Neuronal stem cell (in vitro differentiated cells): ENCODE measurements at regions not wholly inside any gene's neighbourhood (a gene's known extent, or its start where the extent isn't known, plus 50 kb on each side); places are given as distances from the start of the nearest gene placed in this dataset.

Experiments used
- DNase-seq: peaks from one replicate; pipeline ENCODE4 v3.0.0-alpha.2; 2013; ENCODE audit warnings: low spot score
- H2AFZ ChIP-seq: one replicate; pipeline ENCODE4 v1.6.1; 2013; ENCODE audit warnings: mild to moderate bottlenecking, low read length, inconsistent platforms
- H2AK5ac ChIP-seq: 2 replicates; pipeline ENCODE4 v1.6.1; 2013; ENCODE audit warnings: low read depth, mild to moderate bottlenecking, inconsistent platforms, low read length, moderate library complexity, mixed read lengths
- H2BK120ac ChIP-seq: 2 replicates; pipeline ENCODE4 v1.6.1; 2013; ENCODE audit warnings: low read depth, mild to moderate bottlenecking, inconsistent platforms, low read length, moderate library complexity, mixed read lengths
- H2BK12ac ChIP-seq: one replicate; pipeline ENCODE4 v1.6.1; 2013; ENCODE audit warnings: low read length, inconsistent platforms
- H2BK15ac ChIP-seq: 2 replicates; pipeline ENCODE4 v1.6.1; 2013; ENCODE audit warnings: mild to moderate bottlenecking, low read length, inconsistent platforms, mixed read lengths
- H2BK5ac ChIP-seq: one replicate; pipeline ENCODE4 v1.6.1; 2013; ENCODE audit warnings: inconsistent platforms, mild to moderate bottlenecking, low read length, moderate library complexity
- H3K14ac ChIP-seq: one replicate; pipeline ENCODE4 v1.6.1; 2013; ENCODE audit warnings: low read length, inconsistent platforms
- H3K18ac ChIP-seq: 2 replicates; pipeline ENCODE4 v1.6.1; 2013; ENCODE audit warnings: low read length, inconsistent platforms
- H3K23ac ChIP-seq: 2 replicates; pipeline ENCODE4 v1.6.1; 2013; ENCODE audit warnings: low read depth, mild to moderate bottlenecking, mixed read lengths, low read length, inconsistent platforms; ENCODE audit not compliant: poor library complexity
- H3K27ac ChIP-seq: replicated peaks from 3 replicates; pipeline ENCODE4 v1.5.1; 2013; ENCODE audit warnings: low read length, inconsistent platforms
- H3K27me3 ChIP-seq, 3 experiments: 2 replicates each; pipeline ENCODE4 v1.6.1; 2013; ENCODE audit warnings: low read length in 3 of 3, mild to moderate bottlenecking in 2 of 3, inconsistent platforms in 1 of 3, low read depth in 1 of 3, mixed read lengths in 1 of 3, moderate library complexity in 1 of 3; ENCODE audit not compliant: control insufficient read depth in 3 of 3, insufficient read depth in 3 of 3
- H3K36me3 ChIP-seq, 2 donors: replicated peaks in 1 of 2; 2 replicates each; pipeline ENCODE4 v1.6.1; 2013; ENCODE audit warnings: low read length in 2 of 2; ENCODE audit not compliant: control insufficient read depth in 2 of 2, insufficient read depth in 2 of 2
- H3K4ac ChIP-seq: 2 replicates; pipeline ENCODE4 v1.6.1; 2013; ENCODE audit warnings: inconsistent platforms, mild to moderate bottlenecking, low read length, moderate library complexity
- H3K4me1 ChIP-seq, 2 donors: 1 replicate in 1 of 2; 2 replicates in 1 of 2; pipeline ENCODE4 v1.6.1; 2013; ENCODE audit warnings: low read length in 2 of 2, low read depth in 1 of 2; ENCODE audit not compliant: control insufficient read depth in 2 of 2, insufficient read depth in 1 of 2
- H3K4me2 ChIP-seq: one replicate; pipeline ENCODE4 v1.6.1; 2013; ENCODE audit warnings: mild to moderate bottlenecking, low read length, inconsistent platforms; ENCODE audit not compliant: insufficient read depth, poor library complexity, severe bottlenecking
- H3K4me3 ChIP-seq, 2 donors: 2 replicates each; pipeline ENCODE4 v1.5.1; 2013; ENCODE audit warnings: low read length in 2 of 2, mild to moderate bottlenecking in 2 of 2, inconsistent platforms in 1 of 2, moderate library complexity in 1 of 2
- H3K79me1 ChIP-seq: one replicate; pipeline ENCODE4 v1.6.1; 2013; ENCODE audit warnings: low read depth, mild to moderate bottlenecking, inconsistent platforms, low read length, moderate library complexity
- H3K9ac ChIP-seq: one replicate; pipeline ENCODE4 v1.6.1; 2013; ENCODE audit warnings: mild to moderate bottlenecking, low read depth, low read length, inconsistent platforms; ENCODE audit not compliant: poor library complexity
- H3K9me3 ChIP-seq, 2 donors: replicated peaks in 1 of 2; 2 replicates each; pipeline versions ENCODE3 to v1.6.1; 2013; ENCODE audit warnings: low read length in 2 of 2, mild to moderate bottlenecking in 2 of 2, inconsistent platforms in 1 of 2, low read depth in 1 of 2, mixed read lengths in 1 of 2, moderate library complexity in 1 of 2; ENCODE audit not compliant: control insufficient read depth in 2 of 2, insufficient read depth in 1 of 2
- H4K8ac ChIP-seq: one replicate; pipeline ENCODE4 v1.6.1; 2013; ENCODE audit warnings: low read depth, mild to moderate bottlenecking, inconsistent platforms, low read length, moderate library complexity
- H4K91ac ChIP-seq: one replicate; pipeline ENCODE4 v1.6.1; 2013; ENCODE audit warnings: low read length, low read depth, mild to moderate bottlenecking, inconsistent platforms; ENCODE audit not compliant: poor library complexity
- WGBS, 2 donors: extraction: QIAGEN DNeasy Blood & Tissue Kit; methylation state at CpG; one replicate each; pipeline ENCODE4 v1.1.7; 2013; ENCODE audit warnings: missing lambda C conversion rate in 2 of 2, mixed read lengths in 1 of 2; ENCODE audit not compliant: insufficient read length in 2 of 2, insufficient replicate concordance in 1 of 2; ENCODE audit errors: extremely low coverage in 2 of 2; 5-methylcytosine and 5-hydroxymethylcytosine counted together

- no peak overlapping the region for H3K14ac ChIP-seq
- H3K79me1 ChIP-seq, result no peaks in the 10 kb centered on the region
- no peak overlapping the region for H3K9ac ChIP-seq
- H2BK15ac ChIP-seq, result no peak overlapping the region
- H2BK120ac ChIP-seq, result no peak overlapping the region
- H3K27me3 ChIP-seq, result no peaks in the 10 kb centered on the region
- H2BK5ac ChIP-seq, result no peak overlapping the region
- H3K9me3 ChIP-seq, result no peaks in the 10 kb centered on the region
- H3K4me2 ChIP-seq, result no peak overlapping the region
- no peak overlapping the region for H3K18ac ChIP-seq
- no peak for DNase-seq
- no peak overlapping the region for H3K27ac ChIP-seq
- H4K91ac ChIP-seq, result no peak overlapping the region
- no peak overlapping the region for H2BK12ac ChIP-seq
- H3K36me3 ChIP-seq, result no peaks in the 10 kb centered on the region
- H3K4me3 ChIP-seq, result no peak overlapping the region
- H2AFZ ChIP-seq, result no peak overlapping the region
- H3K4me1 ChIP-seq, result no peaks in the 10 kb centered on the region
- H2AK5ac ChIP-seq, result no peak overlapping the region
- no peak overlapping the region for H3K23ac ChIP-seq
- no CpG with 5 or more reads among the region's 4 CpGs for WGBS, 2 donors
- no peak overlapping the region for H4K8ac ChIP-seq
- H3K4ac ChIP-seq, result no peak overlapping the region
Measured at GRCh38 chr1:112141923-112142322, 152.5 kb upstream of the KCND3 start.

DNA sequence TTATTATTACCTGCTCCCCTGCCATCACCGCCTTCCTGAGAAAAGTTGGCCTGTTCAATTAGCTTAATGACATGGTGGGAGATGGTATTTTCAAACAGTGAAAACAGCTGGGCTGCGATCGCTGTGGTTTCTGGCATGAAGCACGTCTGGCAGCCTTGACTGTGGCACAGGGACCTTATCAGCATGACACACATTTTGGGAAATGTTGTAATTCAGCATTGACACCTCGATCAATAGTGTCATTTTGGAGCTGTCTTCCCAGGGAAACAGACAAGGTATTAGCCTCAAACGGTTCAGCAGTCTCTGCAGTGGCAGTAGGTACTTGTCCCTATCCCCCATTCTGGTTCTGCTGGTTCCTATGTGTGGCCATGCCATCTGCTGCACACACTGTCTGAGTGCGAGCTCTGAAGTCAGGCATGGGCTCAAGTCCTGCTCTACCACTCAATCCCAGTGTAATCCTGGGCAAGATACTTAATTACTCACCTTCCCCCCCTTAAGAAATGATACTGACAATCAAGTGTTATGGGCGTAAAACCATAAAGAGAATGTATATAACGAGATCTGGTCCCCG is 154.5 kb upstream of the KCND3 start:
- Histone ChIP-seq H3K23ac (no peak overlapping the region), H3K27ac (no peak overlapping the region), H2BK12ac (no peak overlapping the region), H3K4me1 (no peaks in the 10 kb centered on the region), H3K18ac (no peak overlapping the region), H4K91ac (no peak overlapping the region), H3K79me1 (no peaks in the 10 kb centered on the region), H4K8ac (no peak overlapping the region), H2BK5ac (no peak overlapping the region), H3K9me3 (no peaks in the 10 kb centered on the region), H2BK120ac (no peak overlapping the region), H3K36me3 (no peaks in the 10 kb centered on the region), H3K4me2 (no peak overlapping the region), H3K4me3 (no peak overlapping the region), H2AK5ac (no peak overlapping the region), H2BK15ac (no peak overlapping the region), H3K14ac (no peak overlapping the region), H3K4ac (no peak overlapping the region), H3K27me3 (no peaks in the 10 kb centered on the region), H3K9ac (no peak overlapping the region), H2AFZ (no peak overlapping the region)
- WGBS, 2 donors, result no CpG with 5 or more reads among the region's 10 CpGs
- no peak for DNase-seq

- Histone ChIP-seq H3K4me1 (no peaks in the 10 kb centered on the region), H2BK15ac (no peak overlapping the region), H3K4ac (no peak overlapping the region), H3K4me3 (no peak overlapping the region), H3K79me1 (no peaks in the 10 kb centered on the region), H3K9me3 (peaks cover 0 to 2% of the 10 kb centered on the region in 2 donors), H3K23ac (no peak overlapping the region), H2AK5ac (no peak overlapping the region), H3K36me3 (no peaks in the 10 kb centered on the region), H3K27ac (no peak overlapping the region), H3K18ac (no peak overlapping the region), H3K9ac (no peak overlapping the region), H2AFZ (no peak overlapping the region), H4K91ac (no peak overlapping the region), H2BK12ac (no peak overlapping the region), H2BK120ac (no peak overlapping the region), H3K4me2 (no peak overlapping the region), H3K27me3 (no peaks in the 10 kb centered on the region), H2BK5ac (no peak overlapping the region), H4K8ac (no peak overlapping the region), H3K14ac (no peak overlapping the region)
- DNase-seq, result no peak
- WGBS, 2 donors, result no CpG with 5 or more reads among the region's 4 CpGs
Measured at GRCh38 chr1:112144733-112145426, 155.4 kb upstream of the KCND3 start.

GRCh38 chr1:112146201-112146715 is 156.8 kb upstream of the KCND3 start:
- no peaks in the 10 kb centered on the region for H3K79me1 ChIP-seq
- no peak overlapping the region for H2BK12ac ChIP-seq
- H2AK5ac ChIP-seq, result no peak overlapping the region
- no peak for DNase-seq
- no peak overlapping the region for H3K4me2 ChIP-seq
- no peak overlapping the region for H3K4me3 ChIP-seq
- no peak overlapping the region for H2AFZ ChIP-seq
- no peak overlapping the region for H2BK120ac ChIP-seq
- H3K14ac ChIP-seq, result no peak overlapping the region
- no peak overlapping the region for H3K9ac ChIP-seq
- no peak overlapping the region for H3K27ac ChIP-seq
- H3K36me3 ChIP-seq, result no peaks in the 10 kb centered on the region
- H3K9me3 ChIP-seq, result peaks cover 0 to 2% of the 10 kb centered on the region in 2 donors
- H3K18ac ChIP-seq, result no peak overlapping the region
- H3K4me1 ChIP-seq, result no peaks in the 10 kb centered on the region
- no peak overlapping the region for H3K4ac ChIP-seq
- no peak overlapping the region for H4K8ac ChIP-seq
- H4K91ac ChIP-seq, result no peak overlapping the region
- no peaks in the 10 kb centered on the region for H3K27me3 ChIP-seq
- no peak overlapping the region for H2BK15ac ChIP-seq
- no peak overlapping the region for H2BK5ac ChIP-seq
- no peak overlapping the region for H3K23ac ChIP-seq
